ENCODE measurements at regions not wholly inside any gene's neighbourhood (a gene's known extent, or its start where the extent isn't known, plus 50 kb on each side); places are given as distances from the start of the nearest gene placed in this dataset.

DNA sequence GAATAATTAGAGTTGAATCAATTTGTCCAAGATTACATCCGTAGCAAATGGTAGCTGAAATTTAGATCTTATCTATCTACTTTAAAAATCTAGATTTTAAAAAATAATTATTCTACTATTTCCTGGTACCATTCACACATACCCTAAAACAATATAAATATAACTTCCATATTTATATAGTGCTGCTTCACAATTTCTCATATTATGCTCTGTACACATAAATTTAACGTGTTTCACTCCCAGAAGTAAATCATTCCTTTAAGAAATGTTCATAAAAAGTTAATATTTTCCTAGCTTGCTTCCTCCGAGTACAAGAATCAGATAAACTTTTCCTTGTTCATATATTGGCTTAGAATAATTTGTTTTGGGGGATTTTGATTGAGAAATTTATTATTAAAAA lies 857.0 kb upstream of the SPRY2 start:
- TF ChIP-seq CTCF (IDR thresholded peaks at IDR 0.05), result no peak
- TF ChIP-seq POLR2A (IDR thresholded peaks at IDR 0.05), result no peak

All from gastroesophageal sphincter (tissue), 3 donors.